ENCODE measurements at regions not wholly inside any gene's neighbourhood (a gene's known extent, or its start where the extent isn't known, plus 50 kb on each side); places are given as distances from the start of the nearest gene placed in this dataset.
"Not testable (repeated sequence)": the region's sequence is repeated elsewhere in the genome, so short reads cannot be mapped to it uniquely, and the experiment has no call there.

- BruUV-seq (replicated peaks); H3K9me3 ChIP-seq (replicated peaks; ENCODE audit: control insufficient read depth, insufficient read depth, low read depth, low read length); POLR2A ChIA-PET; FAIRE-seq; H3K4me3 ChIP-seq; intact Hi-C loops (cut with micrococcal nuclease); H3K9ac ChIP-seq (ENCODE audit: insufficient read depth in 1 of 2, low read depth in 2 of 2, low read length in 2 of 2); H3K4me1 ChIP-seq (replicated peaks in 1 of 2; ENCODE audit: control insufficient read depth in 2 of 2, insufficient read depth in 2 of 2, low read length in 2 of 2); H3K36me3 ChIP-seq (ENCODE audit: control insufficient read depth, insufficient read depth, low read length); H3K27me3 ChIP-seq (ENCODE audit: control insufficient read depth in 2 of 2, insufficient read depth in 2 of 2, low read length in 2 of 2); H3K27ac ChIP-seq (ENCODE audit: extremely low read depth, low read depth, low read length); CTCF ChIA-PET (ENCODE audit: low intra/inter-chr PET ratio); H3K79me2 ChIP-seq (ENCODE audit: control insufficient read depth, insufficient read depth, low read length); ATAC-seq; H4K20me1 ChIP-seq (replicated peaks; ENCODE audit: control insufficient read depth, insufficient read depth, low read length); H3K9me1 ChIP-seq (ENCODE audit: control insufficient read depth, insufficient read depth, low read length); H2AFZ ChIP-seq (ENCODE audit: low read depth, low read length); DNase-seq (ENCODE audit: extremely low read depth in 1 of 4, low spot score in 3 of 4); in situ Hi-C loops (cut with MboI); H3K4me2 ChIP-seq (ENCODE audit: insufficient read depth, low read length): not testable (repeated sequence)
- WGBS (ENCODE audit: insufficient coverage, low coverage, missing lambda C conversion rate): 5% methylated on average over 5 of the region's 7 CpGs
- TF ChIP-seq NFRKB (IDR thresholded peaks at IDR 0.05; ENCODE audit: low read depth) (0 out of 2 replicates have a peak, but pooled peaks have one; percentile 39), FOXA3 (CRISPR knock-in tag; conservative IDR thresholded peaks at IDR 0.05 in 1 of 2, IDR thresholded peaks at IDR 0.05 in 1 of 2) (peak in 1 of 2 experiments; percentile 35; a peak in 1 of 4 replicates), EGR1 (conservative IDR thresholded peaks at IDR 0.05) (0 out of 2 replicates have a peak, but pooled peaks have one; percentile 9)
Measured at GRCh38 chr6:141746324-141746723, 386.4 kb upstream of the GJE1 start.

- Histone ChIP-seq H3K36me3 (ENCODE audit: control insufficient read depth, insufficient read depth, low read length) (no peaks in the 10 kb centered on the region), H3K4me2 (ENCODE audit: insufficient read depth, low read length) (no peak overlapping the region), H3K27ac (ENCODE audit: extremely low read depth, low read depth, low read length) (no peak overlapping the region), H3K9me3 (replicated peaks; ENCODE audit: control insufficient read depth, insufficient read depth, low read depth, low read length) (no peaks in the 10 kb centered on the region; the same call in 1 of the 2 replicates), H2AFZ (ENCODE audit: low read depth, low read length) (no peak overlapping the region), H3K79me2 (ENCODE audit: control insufficient read depth, insufficient read depth, low read length) (no peaks in the 10 kb centered on the region), H3K9me1 (ENCODE audit: control insufficient read depth, insufficient read depth, low read length) (no peaks in the 10 kb centered on the region), H3K27me3 (ENCODE audit: control insufficient read depth in 2 of 2, insufficient read depth in 2 of 2, low read length in 2 of 2) (no peaks in the 10 kb centered on the region), H3K9ac (ENCODE audit: insufficient read depth in 1 of 2, low read depth in 2 of 2, low read length in 2 of 2) (no peak overlapping the region), H4K20me1 (replicated peaks; ENCODE audit: control insufficient read depth, insufficient read depth, low read length) (no peaks in the 10 kb centered on the region), H3K4me3 (no peak overlapping the region), H3K4me1 (replicated peaks in 1 of 2; ENCODE audit: control insufficient read depth in 2 of 2, insufficient read depth in 2 of 2, low read length in 2 of 2) (no peaks in the 10 kb centered on the region)
- 13% methylated on average over 3 of the region's 3 CpGs for WGBS (ENCODE audit: insufficient coverage, low coverage, missing lambda C conversion rate)
- in situ Hi-C loops (cut with MboI) (no loop called here), intact Hi-C loops (cut with micrococcal nuclease) (no loop called here)
- DNase-seq (ENCODE audit: extremely low read depth in 1 of 4, low spot score in 3 of 4): no peak
- CTCF ChIA-PET (ENCODE audit: low intra/inter-chr PET ratio): no interaction called here
- no peak for ATAC-seq
- no peak for FAIRE-seq
- BruUV-seq (replicated peaks): no TSS peak
- POLR2A ChIA-PET: interaction anchor here (0.6 kb wide), 1 partner anchor 26 kb away, joined by 3 read pairs; no protein-coding TSS in a partner anchor
- TF ChIP-seq NFE2 (IDR thresholded peaks at IDR 0.05; ENCODE audit: low read depth) (no peak), KLF13 (tag; IDR thresholded peaks at IDR 0.05; ENCODE audit: borderline replicate concordance, low read depth) (no peak), ZNF644 (tag; IDR thresholded peaks at IDR 0.05; ENCODE audit: low read depth) (no peak), SOX6 (IDR thresholded peaks at IDR 0.05) (no peak), ZEB2 (IDR thresholded peaks at IDR 0.05) (no peak), TSHZ1 (CRISPR knock-in tag; IDR thresholded peaks at IDR 0.05) (no peak), FOSL1 (tag; conservative IDR thresholded peaks at IDR 0.05) (no peak), DACH1 (IDR thresholded peaks at IDR 0.05; ENCODE audit: partially characterized antibody) (no peak), ILF3 (IDR thresholded peaks at IDR 0.05; ENCODE audit: borderline replicate concordance) (no peak), TCF3 (CRISPR knock-in tag; IDR thresholded peaks at IDR 0.05) (no peak), ZNF316 (IDR thresholded peaks at IDR 0.05) (no peak)
Measured at GRCh38 chr6:141744971-141745370, 387.8 kb upstream of the GJE1 start.

Measured in K562 (cell line).